ENCODE measurements at regions not wholly inside any gene's neighbourhood (a gene's known extent, or its start where the extent isn't known, plus 50 kb on each side); places are given as distances from the start of the nearest gene placed in this dataset.

DNA sequence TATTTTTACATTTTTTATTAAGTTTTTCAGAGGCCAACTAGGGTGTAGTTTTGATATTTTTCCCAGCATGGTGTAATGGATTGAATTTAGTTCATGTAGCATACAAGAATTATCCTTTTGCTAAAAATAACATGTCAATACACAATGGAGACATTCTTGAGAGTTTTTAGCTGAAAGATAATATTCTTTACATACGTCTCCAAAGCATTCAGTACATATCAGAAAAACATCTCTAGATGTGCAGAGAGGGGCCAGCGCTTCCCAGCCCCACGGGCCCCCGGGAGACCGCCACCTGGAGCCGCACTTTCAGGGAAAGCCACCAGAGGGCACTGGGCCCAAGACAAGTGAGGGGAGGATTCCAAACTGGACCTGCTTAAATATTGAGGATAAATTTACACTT, 499.4 kb downstream of the GALR1 start:
- DNase-seq (ENCODE audit: low spot score, unreplicated experiment), result no peak
- H3K27me3 Mint-ChIP-seq, result peaks cover 21% of the 10 kb centered on the region
- TF ChIP-seq, protein P1, sequence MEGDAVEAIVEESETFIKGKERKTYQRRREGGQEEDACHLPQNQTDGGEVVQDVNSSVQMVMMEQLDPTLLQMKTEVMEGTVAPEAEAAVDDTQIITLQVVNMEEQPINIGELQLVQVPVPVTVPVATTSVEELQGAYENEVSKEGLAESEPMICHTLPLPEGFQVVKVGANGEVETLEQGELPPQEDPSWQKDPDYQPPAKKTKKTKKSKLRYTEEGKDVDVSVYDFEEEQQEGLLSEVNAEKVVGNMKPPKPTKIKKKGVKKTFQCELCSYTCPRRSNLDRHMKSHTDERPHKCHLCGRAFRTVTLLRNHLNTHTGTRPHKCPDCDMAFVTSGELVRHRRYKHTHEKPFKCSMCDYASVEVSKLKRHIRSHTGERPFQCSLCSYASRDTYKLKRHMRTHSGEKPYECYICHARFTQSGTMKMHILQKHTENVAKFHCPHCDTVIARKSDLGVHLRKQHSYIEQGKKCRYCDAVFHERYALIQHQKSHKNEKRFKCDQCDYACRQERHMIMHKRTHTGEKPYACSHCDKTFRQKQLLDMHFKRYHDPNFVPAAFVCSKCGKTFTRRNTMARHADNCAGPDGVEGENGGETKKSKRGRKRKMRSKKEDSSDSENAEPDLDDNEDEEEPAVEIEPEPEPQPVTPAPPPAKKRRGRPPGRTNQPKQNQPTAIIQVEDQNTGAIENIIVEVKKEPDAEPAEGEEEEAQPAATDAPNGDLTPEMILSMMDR (IDR thresholded peaks at IDR 0.05; ENCODE audit: unreplicated experiment), result peak; percentile 74
- H3K9me3 Mint-ChIP-seq (ENCODE audit: low read depth), result no peaks in the 10 kb centered on the region
- no peak overlapping the region for H3K4me3 Mint-ChIP-seq (ENCODE audit: low read depth)
- no peaks in the 10 kb centered on the region for H3K36me3 Mint-ChIP-seq (ENCODE audit: insufficient read depth)
- no peaks in the 10 kb centered on the region for H3K4me1 Mint-ChIP-seq (ENCODE audit: low read depth)
- H3K27ac Mint-ChIP-seq, result no peak overlapping the region

DNA sequence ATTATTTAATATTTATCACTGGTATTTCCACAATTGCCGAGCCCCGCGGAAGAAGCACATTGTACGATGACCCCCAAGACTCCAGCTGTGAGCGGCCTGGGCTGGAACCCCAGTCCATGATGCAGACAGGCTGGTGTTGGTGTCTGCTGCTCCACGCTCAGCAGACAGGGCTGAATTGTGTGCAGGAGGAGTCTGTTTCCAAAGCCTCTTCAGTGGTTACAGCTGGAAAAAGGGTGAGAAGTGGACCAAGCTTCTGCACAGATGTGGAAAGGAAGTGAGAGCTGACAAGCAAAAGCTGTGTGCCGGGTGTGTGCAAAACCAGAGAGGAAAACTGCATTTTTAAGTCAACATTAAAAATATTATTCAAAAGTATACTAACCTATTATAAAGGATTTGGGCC, 500.4 kb downstream of the GALR1 start:
- Mint-ChIP-seq H3K4me1 (ENCODE audit: low read depth) (no peaks in the 10 kb centered on the region), H3K4me3 (ENCODE audit: low read depth) (no peak overlapping the region), H3K27me3 (peaks cover 27% of the 10 kb centered on the region), H3K9me3 (ENCODE audit: low read depth) (no peaks in the 10 kb centered on the region), H3K27ac (no peak overlapping the region), H3K36me3 (ENCODE audit: insufficient read depth) (no peaks in the 10 kb centered on the region)
- TF ChIP-seq, protein P1 (IDR thresholded peaks at IDR 0.05; ENCODE audit: unreplicated experiment), result no peak
- no peak for DNase-seq (ENCODE audit: low spot score, unreplicated experiment)

DNA sequence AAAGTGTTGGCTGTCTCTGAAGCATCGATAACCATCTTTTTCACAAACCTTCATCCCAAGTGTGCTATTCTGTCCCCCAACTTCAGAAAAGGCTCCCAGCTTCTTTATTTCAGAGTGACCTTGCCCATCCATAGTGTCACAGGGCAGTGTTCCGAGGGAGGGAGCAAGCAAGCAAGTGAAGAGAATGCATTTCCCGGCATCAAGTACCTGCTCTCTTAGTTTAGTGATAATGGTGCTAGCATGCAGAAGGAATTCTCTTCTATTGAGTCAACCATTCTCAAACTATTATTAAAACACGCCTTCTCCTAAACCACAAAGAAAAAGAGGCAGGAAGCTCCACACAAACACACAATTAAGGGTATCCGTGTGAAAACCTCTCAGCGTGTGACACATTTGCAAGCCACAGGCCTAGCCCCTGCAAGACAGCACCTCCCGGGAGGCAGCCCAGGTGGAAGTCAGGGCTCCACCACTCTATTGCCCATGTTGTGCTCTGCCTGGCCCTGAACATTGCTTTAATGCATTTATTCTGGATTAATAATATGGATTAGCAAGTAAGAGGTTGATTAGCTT, 504.9 kb downstream of the GALR1 start:
- peaks cover 26% of the 10 kb centered on the region for H3K27me3 Mint-ChIP-seq
- H3K4me1 Mint-ChIP-seq (ENCODE audit: low read depth), result no peaks in the 10 kb centered on the region
- H3K4me3 Mint-ChIP-seq (ENCODE audit: low read depth), result no peak overlapping the region
- H3K36me3 Mint-ChIP-seq (ENCODE audit: insufficient read depth), result no peaks in the 10 kb centered on the region
- H3K27ac Mint-ChIP-seq, result no peak overlapping the region
- TF ChIP-seq, protein P1 (IDR thresholded peaks at IDR 0.05; ENCODE audit: unreplicated experiment), result no peak
- no peak for DNase-seq (ENCODE audit: low spot score, unreplicated experiment)
- H3K9me3 Mint-ChIP-seq (ENCODE audit: low read depth), result no peaks in the 10 kb centered on the region

DNA sequence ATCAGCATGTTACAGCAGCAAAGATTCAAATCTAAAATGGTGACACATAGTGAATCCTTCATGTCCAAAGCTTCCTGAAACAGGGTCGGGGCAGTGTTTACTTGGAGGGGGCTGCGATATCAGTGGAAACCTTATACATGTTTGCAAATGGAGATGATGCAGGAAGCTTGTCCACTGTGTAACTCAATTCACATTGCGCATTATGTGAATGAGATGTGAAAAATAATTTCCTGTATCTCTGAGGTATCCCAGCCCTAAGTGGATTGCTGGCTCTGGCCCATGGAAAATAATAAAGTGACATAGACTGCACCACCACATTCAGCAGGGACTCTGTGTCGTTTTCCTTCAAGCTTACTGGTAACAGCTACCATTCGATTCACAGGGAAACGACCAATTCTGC, 505.5 kb downstream of the GALR1 start:
- TF ChIP-seq, protein P1 (IDR thresholded peaks at IDR 0.05; ENCODE audit: unreplicated experiment), result no peak
- Mint-ChIP-seq H3K27me3 (peaks cover 31% of the 10 kb centered on the region), H3K4me3 (ENCODE audit: low read depth) (no peak overlapping the region), H3K27ac (no peak overlapping the region), H3K36me3 (ENCODE audit: insufficient read depth) (no peaks in the 10 kb centered on the region), H3K9me3 (ENCODE audit: low read depth) (no peaks in the 10 kb centered on the region), H3K4me1 (ENCODE audit: low read depth) (no peaks in the 10 kb centered on the region)
- DNase-seq (ENCODE audit: low spot score, unreplicated experiment), result no peak

DNA sequence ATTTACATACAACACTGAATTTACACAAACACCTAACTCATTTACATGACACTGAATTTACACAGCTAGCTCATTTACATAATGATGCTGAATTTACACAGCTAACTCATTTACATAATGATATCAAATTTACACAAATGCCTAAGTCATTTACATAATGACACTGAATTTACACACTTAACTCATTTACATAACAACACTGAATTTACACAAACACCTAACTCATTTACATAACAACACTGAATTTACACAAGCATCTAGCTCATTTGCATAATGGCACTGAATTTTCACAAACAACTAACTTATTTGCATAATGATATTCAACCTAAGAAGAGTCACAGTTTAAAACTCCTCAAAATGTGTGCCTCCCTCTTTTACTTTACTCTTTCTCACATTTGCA, 511.7 kb downstream of the GALR1 start:
- no peaks in the 10 kb centered on the region for H3K9me3 Mint-ChIP-seq (ENCODE audit: low read depth)
- no peak for DNase-seq (ENCODE audit: low spot score, unreplicated experiment)
- no peaks in the 10 kb centered on the region for H3K36me3 Mint-ChIP-seq (ENCODE audit: insufficient read depth)
- H3K27ac Mint-ChIP-seq, result no peak overlapping the region
- no peaks in the 10 kb centered on the region for H3K4me1 Mint-ChIP-seq (ENCODE audit: low read depth)
- TF ChIP-seq, protein P1 (IDR thresholded peaks at IDR 0.05; ENCODE audit: unreplicated experiment), result no peak
- peaks cover 40% of the 10 kb centered on the region for H3K27me3 Mint-ChIP-seq
- H3K4me3 Mint-ChIP-seq (ENCODE audit: low read depth), result no peak overlapping the region
